Right ventricle myocardium inferior (tissue), 1 donor: ENCODE measurements at regions not wholly inside any gene's neighbourhood (a gene's known extent, or its start where the extent isn't known, plus 50 kb on each side); places are given as distances from the start of the nearest gene placed in this dataset.
A peak's percentile ranks its signal among the peaks of the same experiment; 100 is the strongest.
"Not testable (repeated sequence)": the region's sequence is repeated elsewhere in the genome, so short reads cannot be mapped to it uniquely, and the experiment has no call there.

Experiments used
- ATAC-seq: fragments of 200-7000 bp; cut with Tn5 transposase; one replicate; pipeline ENCODE4 v1.9.1; 2020; ENCODE audit warnings: mild to moderate bottlenecking, moderate library complexity
- DNase-seq: peaks from one replicate; pipeline ENCODE4 v3.0.0; 2021; ENCODE audit errors: missing footprints
- intact Hi-C: fragments of 100-400 bp; cut with DNase I; formaldehyde crosslinking; loops from one replicate; pipeline ENCODE4 v1.11.0; 2022
- donor health status: DM: no; HTN: yes; CAD: no; lungs with severe emphysema.

DNA sequence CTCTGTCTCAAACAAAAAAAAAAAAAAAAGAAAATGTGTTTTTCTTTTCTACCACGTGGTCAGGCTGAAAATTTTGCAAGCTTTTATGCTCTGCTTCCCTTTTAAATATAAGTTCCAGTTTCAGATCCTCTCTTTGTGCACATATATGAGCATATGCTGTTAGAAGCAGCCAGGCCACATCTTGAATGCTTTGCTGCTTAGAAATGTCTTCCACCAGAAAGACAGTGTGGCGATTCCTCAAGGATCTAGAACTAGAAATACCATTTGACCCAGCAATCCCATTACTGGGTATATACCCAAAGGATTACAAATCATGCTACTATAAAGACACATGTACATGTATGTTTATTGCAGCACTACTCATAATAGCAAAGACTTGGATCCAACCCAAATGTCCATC is 119.0 kb downstream of the BMP4 start:
- DNase-seq, intact Hi-C loops, ATAC-seq: not testable (repeated sequence)

DNA sequence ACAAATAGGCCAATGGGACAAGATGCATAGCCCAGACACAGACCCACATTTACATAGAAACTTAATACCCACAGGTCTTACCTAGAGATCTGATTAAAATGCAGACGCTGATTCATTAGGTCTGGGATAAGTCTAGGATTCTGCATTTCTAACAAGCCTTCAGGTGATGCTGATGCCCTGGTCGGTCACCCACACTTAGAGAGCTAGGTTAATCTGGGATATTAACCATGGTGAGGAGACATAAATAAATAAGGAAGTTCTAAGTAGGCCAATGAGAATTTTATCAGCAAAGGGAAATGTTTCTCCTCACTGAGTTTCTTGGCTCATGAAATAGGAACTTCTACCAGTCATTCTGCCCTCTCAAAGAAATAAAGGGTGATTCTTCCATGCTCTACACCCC is 120.1 kb downstream of the BMP4 start:
- DNase-seq, result no peak
- intact Hi-C loops, result no loop called here
- no peak for ATAC-seq

DNA sequence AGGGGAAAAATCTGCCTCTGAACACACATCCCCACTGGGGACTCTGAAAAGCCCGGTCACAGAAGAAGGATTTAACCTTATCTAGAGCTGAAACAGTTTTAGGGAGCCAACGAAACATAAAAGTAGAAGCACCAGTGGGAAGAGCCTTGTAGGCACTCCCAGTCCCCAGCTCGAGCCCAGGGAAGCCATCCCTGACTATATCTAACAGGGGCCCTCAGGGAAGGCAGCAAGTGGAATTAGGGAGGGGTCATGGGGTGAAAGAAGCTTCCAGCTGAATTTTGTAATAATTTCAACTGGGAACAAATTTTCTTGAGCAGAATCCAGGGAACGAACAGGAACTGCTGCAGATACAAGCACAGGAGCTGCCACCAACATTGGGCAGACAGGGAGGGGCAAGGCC is 127.8 kb downstream of the BMP4 start:
- no peak for DNase-seq
- intact Hi-C loops, result no loop called here
- ATAC-seq, result peak; percentile 59

DNA sequence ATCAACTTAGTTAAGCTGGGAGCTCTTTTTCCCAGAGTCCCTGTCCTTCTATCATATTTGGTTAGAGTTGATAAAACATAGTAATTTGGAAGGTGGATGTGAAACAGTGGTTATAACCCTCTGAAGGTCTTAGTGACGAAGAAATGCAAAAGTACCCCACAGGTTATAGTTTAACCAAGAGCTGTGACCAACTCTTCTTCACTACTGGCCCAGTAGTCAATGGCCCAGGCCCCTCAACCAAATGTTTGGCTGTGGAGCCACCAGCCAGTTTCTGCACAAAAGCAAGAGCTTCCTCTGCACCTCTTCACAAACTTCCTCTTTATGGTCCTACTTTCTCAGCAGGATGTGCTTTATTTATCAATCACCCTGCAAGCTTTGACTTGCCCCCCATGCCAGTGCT is 132.6 kb downstream of the BMP4 start:
- DNase-seq, result no peak
- no peak for ATAC-seq
- intact Hi-C loops, result no loop called here

DNA sequence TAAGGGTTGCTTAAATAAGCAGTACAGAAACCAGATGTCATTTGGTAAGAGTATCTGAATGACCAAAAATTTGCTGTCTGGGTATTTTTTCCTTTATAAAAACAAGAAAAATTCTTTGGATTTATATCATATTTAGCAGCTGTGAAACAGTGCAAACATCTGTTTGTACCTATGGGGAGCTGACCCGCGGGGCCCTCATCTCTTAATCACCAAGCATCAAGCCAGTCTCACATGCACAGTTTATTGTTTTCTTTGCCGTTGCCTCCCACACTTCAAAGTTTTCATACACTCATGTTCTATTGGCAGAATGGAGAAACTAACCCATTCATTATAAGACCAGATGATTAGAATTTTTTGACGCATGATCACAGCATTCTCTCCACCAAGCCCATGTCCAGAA is 142.2 kb downstream of the BMP4 start:
- DNase-seq, result no peak
- ATAC-seq, result no peak
- intact Hi-C loops, result no loop called here

DNA sequence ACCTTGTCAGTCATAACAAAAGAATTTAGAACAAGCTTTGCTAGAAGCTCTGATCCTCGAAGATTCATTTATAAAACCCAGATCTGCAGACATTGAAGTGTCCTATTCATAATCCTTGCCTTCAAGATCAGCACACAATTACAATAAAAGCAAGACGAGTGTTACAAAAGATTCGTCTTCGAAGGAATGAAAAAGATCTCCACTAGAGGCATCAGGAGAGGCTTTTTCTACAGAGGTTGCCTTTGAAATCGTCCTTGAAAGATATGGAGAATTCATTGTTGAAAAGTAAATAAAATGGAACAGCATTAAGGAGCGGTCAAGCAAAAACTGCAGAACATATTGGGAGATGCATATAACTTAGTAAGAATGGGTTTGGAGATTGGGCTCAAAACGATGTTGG is 146.4 kb downstream of the BMP4 start:
- ATAC-seq (no peak), DNase-seq (no peak)
- intact Hi-C loops, result no loop called here

DNA sequence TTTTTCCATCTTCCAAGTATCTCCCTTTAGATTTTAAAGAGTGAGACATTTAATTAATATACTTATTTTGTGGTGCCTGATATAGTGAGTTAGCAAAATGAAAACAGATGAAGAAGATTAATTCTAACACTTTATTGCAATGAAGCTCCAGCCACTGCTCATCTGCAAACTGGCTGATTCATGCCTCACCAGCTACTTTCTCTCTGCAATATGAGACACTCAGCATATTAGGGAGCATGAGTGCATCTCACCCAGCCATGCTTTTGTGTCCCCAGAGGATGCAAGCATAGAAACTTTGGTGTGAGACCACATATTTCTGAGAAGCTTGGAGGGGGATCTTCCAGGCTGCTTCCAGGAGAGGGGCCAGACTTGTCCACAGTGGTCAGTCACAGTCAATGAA is 148.6 kb downstream of the BMP4 start:
- ATAC-seq (no peak), DNase-seq (no peak)
- intact Hi-C loops, result loop anchor here (10.0 kb wide), 1 partner anchor 143 kb away; no protein-coding TSS in a partner anchor

DNA sequence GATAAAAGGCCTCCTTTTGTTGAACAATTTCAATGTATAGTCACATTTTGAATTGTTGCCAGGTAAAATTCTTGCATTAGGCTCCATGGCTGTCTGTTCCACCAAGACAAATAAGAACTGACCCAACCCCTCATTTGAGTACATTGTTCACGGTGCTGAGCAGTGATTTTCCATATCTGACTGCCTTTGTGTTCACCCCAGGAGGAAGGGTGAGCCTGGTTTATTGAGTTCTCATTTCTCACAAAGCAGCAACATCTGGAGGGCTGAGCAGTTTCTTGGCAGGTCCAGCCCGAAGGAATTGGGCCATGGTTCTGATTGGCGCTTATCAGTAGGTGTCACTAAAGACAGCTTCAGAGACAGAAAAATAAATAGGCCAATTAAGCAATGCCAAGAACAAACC is 149.1 kb downstream of the BMP4 start:
- intact Hi-C loops, result loop anchor here (1.0 to 10.0 kb wide), 2 partner anchors 143 to 146 kb away; no protein-coding TSS in a partner anchor
- peak; percentile 95 for ATAC-seq
- peak; percentile 62 for DNase-seq

DNA sequence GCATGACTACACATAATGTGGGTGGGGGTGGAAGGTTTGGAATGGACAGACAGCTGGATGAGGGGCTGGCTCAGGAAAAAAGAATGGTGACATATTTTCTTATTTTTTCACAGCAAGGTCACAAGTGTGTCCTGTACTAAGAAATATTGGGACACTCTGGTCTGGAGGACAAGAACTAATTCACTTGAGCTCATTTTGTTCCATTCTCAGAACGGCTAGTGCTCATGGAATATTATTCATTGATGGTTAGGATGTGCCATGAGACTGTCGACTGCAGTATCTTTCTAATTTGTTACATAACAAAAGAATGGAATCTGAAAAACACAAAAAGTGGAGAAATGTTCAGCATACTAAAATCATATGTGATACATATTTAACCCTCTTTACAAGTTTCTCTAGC is 149.5 kb downstream of the BMP4 start:
- ATAC-seq (peak; percentile 88), DNase-seq (no peak)
- intact Hi-C loops, result loop anchor here (1.0 to 10.0 kb wide), 2 partner anchors 142 to 146 kb away; no protein-coding TSS in a partner anchor

DNA sequence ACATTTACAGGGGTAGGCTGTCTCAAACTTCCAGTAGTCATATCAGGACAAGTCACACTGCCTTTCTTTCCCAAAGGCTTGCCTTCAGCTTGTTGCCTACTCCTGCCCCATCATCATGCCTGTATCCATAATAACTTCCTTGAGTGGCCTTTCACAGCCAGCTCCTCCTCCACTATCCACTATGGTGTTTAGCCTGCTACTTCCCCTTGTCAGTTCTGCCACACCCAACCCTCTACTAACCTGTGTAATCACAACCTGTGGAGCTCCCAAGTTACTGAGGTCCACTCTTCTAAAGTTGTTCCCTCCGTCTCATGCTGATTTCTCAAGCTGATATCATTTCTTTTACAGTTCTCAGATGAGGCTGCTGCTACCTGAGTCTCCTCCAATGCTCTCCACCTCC is 159.9 kb downstream of the BMP4 start:
- no peak for DNase-seq
- intact Hi-C loops, result loop anchor here (10.0 kb wide), 1 partner anchor 78 kb away; no protein-coding TSS in a partner anchor
- ATAC-seq, result no peak

DNA sequence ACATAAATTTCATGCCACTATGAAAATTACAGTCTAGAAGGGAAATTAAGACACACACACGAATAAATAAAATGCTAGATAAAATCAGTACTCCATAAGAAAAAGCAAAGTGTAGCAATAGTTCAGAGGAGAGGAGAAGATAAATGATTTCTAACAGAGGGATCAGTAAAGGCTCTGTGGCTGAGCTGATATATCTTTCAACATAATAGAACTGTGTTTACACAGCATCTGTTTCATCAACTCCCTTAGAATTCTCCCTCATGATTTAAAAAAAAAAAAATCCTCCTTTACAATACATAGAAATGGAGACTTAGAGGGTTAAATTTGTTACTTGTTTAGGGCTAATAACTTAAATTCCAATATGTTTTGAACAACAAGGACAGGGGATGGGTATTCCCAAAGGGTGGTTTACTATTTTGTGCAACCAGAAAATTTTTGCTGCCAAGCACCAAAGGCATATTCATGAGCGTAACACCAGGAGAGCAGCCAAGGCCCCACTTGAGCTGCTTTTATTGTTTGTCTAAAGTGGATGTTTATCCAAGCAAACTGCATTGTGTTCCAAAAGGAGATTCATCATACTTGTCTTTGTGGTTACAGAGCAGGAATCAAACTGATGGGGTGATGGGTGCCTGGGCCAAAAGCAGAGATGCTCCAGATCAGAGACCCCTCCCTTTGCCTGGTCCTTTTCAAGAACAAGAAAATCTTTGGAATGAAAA is 162.7 kb downstream of the BMP4 start:
- peak; percentile 26 for ATAC-seq
- DNase-seq, result no peak
- intact Hi-C loops, result loop anchor here (10.0 kb wide), 1 partner anchor 81 kb away; no protein-coding TSS in a partner anchor

DNA sequence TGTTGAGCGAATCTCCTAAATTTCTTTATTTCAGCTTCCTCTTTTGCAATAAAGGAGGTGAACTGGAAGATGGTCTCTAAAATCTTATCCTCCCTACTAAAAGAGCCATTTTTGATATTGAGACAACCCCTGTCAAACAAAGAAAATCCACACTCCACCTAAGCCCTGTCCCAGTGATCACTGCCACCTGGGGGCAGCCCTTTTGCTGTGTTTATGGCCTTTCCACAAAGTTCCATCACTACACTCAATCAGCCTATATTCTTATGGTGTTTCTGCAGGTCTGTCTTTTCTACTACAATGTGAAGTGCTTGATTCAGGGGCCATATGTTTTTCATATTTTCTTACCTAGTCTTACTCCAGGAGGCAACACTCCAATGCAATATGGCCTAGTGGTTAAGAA is 163.7 kb downstream of the BMP4 start:
- DNase-seq (no peak), ATAC-seq (no peak)
- intact Hi-C loops, result loop anchor here (10.0 kb wide), 1 partner anchor 82 kb away; no protein-coding TSS in a partner anchor

DNA sequence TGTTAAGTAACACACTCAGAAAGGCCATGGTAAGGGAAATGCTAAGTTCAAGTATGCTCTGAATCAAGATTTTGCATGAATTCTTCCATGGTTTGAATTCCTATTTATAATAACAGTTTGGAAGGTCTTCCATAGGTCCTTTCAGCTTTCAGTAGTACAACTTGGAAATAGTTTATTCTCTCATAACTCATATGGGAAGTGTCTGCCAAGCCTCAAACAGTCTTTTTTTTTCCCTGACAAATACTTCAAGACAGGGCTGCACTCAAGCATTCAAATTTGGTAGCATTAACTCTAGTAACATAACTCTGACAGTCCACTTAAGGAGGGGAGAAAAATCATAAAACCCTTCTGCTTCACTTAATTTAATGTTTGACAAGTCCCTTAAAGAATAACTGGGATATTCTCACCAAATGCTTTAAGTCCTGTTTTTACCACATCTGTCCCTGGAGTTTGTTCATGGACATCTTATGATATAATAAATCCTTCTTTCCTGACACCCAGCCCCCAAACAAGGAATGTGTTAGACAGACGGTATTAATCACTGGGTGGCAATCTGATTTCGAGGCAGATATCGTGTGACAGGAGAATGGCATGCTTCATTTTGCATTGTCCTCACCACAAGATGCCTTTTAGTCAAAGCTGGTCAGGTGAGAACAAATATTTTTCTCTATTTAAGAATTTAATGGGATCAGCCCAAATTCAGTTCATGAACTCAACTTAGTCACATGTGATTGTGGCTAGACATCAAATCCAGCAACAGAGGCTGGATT is 165.7 kb downstream of the BMP4 start:
- ATAC-seq, result no peak
- no peak for DNase-seq
- intact Hi-C loops, result loop anchor here (10.0 kb wide), 1 partner anchor 84 kb away; no protein-coding TSS in a partner anchor

DNA sequence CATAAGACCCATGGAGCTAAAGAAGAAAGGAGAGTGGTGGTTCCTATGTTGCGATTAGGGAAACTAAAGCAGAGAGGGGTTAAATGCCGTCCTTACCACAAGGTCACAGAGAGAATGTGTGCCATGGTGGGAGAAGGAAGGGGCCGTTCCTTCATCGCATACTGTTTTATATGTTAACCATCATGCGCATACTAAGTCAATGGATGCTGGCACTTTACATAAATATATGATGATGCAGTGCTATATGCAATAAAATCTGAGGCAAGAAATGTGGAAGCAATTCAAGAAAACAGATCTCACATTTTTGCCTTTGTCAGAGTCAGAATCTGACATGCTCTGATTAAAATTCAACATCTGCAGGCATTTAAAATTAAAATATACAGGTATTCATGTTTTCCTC is 168.1 kb downstream of the BMP4 start:
- ATAC-seq (no peak), DNase-seq (no peak)
- intact Hi-C loops, result no loop called here

DNA sequence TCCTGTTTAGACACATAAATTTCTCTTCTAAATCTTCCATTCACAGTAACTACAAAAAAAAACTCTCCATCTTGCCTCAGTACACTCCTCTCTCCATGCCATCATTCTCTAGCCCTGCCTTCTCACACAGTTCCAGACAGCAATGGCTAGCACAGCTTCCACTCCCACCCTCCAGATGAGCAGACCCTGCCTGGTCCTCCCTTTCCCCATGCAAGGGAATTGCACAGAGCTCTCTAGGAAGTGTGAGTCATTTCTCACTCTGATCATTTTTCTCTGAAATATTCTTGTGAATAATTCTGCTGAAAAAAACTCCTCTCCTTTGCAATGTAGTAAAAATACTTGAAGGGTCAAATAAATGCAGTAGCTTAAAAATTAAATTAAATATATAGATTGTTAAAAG is 170.6 kb downstream of the BMP4 start:
- DNase-seq (no peak), ATAC-seq (no peak)
- intact Hi-C loops, result no loop called here

DNA sequence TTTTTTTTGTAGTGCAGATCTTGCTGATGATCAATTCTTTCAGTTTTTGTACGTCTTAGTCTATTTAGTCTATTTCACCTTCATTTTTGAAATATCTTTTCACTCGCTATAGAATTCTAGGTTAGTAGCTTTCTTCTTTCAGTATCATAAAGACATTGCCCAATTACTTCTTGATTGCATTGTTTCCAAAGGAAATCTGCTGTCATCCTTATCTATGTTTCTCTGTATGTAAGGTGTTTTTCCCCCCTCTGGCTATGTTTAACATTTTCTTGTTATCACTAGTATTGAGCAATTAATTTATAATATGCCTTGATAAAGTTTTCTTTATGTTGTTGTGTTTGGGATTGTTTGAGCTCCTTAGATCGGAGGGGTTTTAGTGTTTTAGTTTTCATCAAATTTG is 171.9 kb downstream of the BMP4 start:
- ATAC-seq, result no peak

DNA sequence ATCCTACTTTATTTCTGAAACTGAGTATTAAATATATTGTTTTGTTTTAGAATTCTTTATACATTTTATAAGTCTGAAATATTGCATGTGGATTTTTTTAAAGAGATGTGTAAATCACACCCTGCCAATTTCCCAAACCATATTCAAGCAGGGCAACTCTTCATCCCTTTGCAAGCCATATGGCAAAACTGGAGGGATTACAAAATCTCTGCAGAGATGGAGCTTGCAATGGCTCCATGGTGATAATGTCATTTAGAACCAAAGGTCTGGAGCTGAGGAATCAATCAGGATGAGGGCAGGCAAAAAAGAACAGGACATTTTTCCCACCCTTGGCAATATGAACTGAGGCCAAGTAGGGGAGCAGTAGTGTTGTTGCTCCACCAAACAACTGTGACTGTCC is 173.4 kb downstream of the BMP4 start:
- no peak for ATAC-seq
- DNase-seq, result no peak
- intact Hi-C loops, result no loop called here

More for the DNA sequence above, 171.9 kb downstream of the BMP4 start:
- intact Hi-C loops, result no loop called here
- no peak for DNase-seq

DNA sequence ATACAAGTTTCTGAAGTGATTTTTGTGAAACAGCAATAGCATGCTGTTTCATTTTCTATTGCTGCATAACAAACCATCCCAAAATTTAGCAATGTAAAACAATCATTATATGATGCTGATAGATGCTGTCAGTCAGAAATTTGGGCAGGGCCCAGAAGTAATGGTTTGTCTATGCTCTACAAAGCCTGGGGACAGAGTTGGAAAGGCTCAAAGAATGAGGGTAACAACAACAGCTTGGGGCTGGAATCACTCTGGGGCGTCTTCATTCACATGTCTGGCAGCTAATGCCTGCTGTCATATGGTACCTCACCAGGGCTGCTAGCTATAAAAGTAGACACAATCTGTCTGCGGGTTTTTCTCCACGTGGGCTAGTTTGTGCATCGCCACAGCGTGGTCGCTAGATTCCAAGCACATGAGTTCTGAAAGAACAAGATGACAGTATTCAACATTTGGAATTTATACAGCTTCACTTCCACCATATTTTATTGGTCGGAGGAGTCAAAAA is 176.5 kb downstream of the BMP4 start:
- intact Hi-C loops, result no loop called here
- DNase-seq, result no peak
- no peak for ATAC-seq

DNA sequence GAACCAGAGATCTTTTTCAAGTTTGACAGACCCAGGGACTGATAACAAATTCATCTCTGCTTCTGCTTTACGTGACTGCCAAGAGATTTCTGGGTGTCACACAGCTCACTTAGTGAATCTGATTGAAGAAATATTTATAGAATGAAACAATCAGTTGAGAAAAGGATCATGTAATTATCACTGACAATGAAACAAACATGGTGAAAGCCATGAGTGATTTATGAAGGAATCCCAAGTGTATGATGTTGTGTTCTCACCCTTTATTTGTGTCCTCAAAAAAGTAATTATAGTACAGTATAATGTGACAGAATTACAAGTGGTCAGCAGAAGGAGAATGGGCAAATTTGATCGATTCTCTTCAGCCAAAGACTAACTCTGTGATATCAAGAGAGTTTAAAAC is 177.3 kb downstream of the BMP4 start:
- ATAC-seq (no peak), DNase-seq (no peak)
- intact Hi-C loops, result no loop called here

DNA sequence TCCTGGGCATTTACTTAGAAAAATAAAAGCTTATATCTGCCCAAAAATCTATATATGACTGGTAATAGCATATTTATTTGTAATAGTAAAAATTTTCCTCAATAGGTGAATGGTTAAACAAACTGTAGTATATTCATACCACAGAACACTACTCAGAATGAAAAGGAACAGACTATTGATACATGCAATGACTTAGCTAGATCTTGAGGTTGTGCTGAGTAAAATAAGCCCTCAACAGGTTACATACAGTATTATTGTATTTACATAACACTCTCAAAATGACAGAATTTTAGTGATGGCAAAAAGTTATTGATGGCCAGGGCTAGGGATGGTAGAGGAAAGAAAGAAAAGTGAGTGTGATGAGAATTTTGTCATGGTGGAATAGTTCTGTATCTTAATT is 178.4 kb downstream of the BMP4 start:
- intact Hi-C loops, result no loop called here
- DNase-seq, result no peak
- no peak for ATAC-seq
